GM12891 (cell line): ENCODE measurements at regions not wholly inside any gene's neighbourhood (a gene's known extent, or its start where the extent isn't known, plus 50 kb on each side); places are given as distances from the start of the nearest gene placed in this dataset.
"Not testable (repeated sequence)": the region's sequence is repeated elsewhere in the genome, so short reads cannot be mapped to it uniquely, and the experiment has no call there.

Source experiments
- DNase-seq: peaks from one replicate; pipeline ENCODE4 v3.0.0; 2011; ENCODE audit warnings: low spot score; ENCODE audit not compliant: insufficient read length
- FAIRE-seq: peaks from 2 replicates; lab custom pipeline; 2011; peaks lifted over from hg19 to GRCh38; lab: Jason Lieb, UNC
- PAX5 ChIP-seq: IDR thresholded peaks from 2 replicates; pipeline ENCODE4 v1.6.1; 2011; ENCODE audit warnings: low read length, moderate library complexity, mild to moderate bottlenecking; ENCODE audit not compliant: insufficient read depth, severe bottlenecking
- POLR2A ChIP-seq: IDR thresholded peaks from 2 replicates; pipeline ENCODE4 v1.6.1; 2011; ENCODE audit warnings: low read depth, low read length, control low read depth
- POLR2AphosphoS5 ChIP-seq: IDR thresholded peaks from 2 replicates; pipeline ENCODE4 v1.6.1; 2011; ENCODE audit warnings: low read depth, low read length, control low read depth
- POU2F2 ChIP-seq: IDR thresholded peaks from 2 replicates; pipeline ENCODE4 v1.6.1; 2011; ENCODE audit warnings: low read depth, mild to moderate bottlenecking, control low read depth, low read length, moderate library complexity
- SPI1 ChIP-seq: IDR thresholded peaks from 2 replicates; pipeline ENCODE4 v1.6.1; 2011; ENCODE audit warnings: low read depth, low read length, control low read depth
- TAF1 ChIP-seq: IDR thresholded peaks from 2 replicates; pipeline ENCODE4 v1.6.1; 2011; ENCODE audit warnings: low read depth, low read length, control low read depth

- no peak for DNase-seq
- FAIRE-seq, result no peak
- TF ChIP-seq TAF1 (no peak), POLR2A (no peak), POU2F2 (no peak), SPI1 (no peak), PAX5 (no peak), POLR2AphosphoS5 (no peak)
Measured at GRCh38 chr5:91490316-91490715, 107.2 kb upstream of the ARRDC3 start.

GRCh38 chr5:91487420-91487819 is 104.3 kb upstream of the ARRDC3 start:
- FAIRE-seq (no peak), DNase-seq (no peak)
- no peak for TF ChIP-seq TAF1
- no peak for TF ChIP-seq POLR2A
- TF ChIP-seq POU2F2, result no peak
- no peak for TF ChIP-seq PAX5
- TF ChIP-seq SPI1, result no peak
- no peak for TF ChIP-seq POLR2AphosphoS5

GRCh38 chr5:91486638-91487037 is 103.5 kb upstream of the ARRDC3 start:
- no peak for TF ChIP-seq POU2F2
- TF ChIP-seq POLR2A, result no peak
- no peak for TF ChIP-seq SPI1
- no peak for TF ChIP-seq POLR2AphosphoS5
- FAIRE-seq, result no peak

GRCh38 chr5:91484662-91485061 is 101.5 kb upstream of the ARRDC3 start:
- FAIRE-seq (no peak), DNase-seq (no peak)
- TF ChIP-seq POLR2A, result no peak
- TF ChIP-seq SPI1, result no peak
- no peak for TF ChIP-seq POU2F2
- TF ChIP-seq TAF1, result no peak

More at GRCh38 chr5:91486638-91487037, 103.5 kb upstream of the ARRDC3 start:
- DNase-seq, result no peak

- not testable (repeated sequence) for FAIRE-seq, DNase-seq
Measured at GRCh38 chr5:91479376-91479775, 96.3 kb upstream of the ARRDC3 start.

- TF ChIP-seq SPI1 (no peak), POLR2AphosphoS5 (no peak), TAF1 (no peak), PAX5 (no peak), POU2F2 (no peak), POLR2A (no peak)
- no peak for FAIRE-seq
Measured at GRCh38 chr5:91478096-91478495, 95.0 kb upstream of the ARRDC3 start.

GRCh38 chr5:91477408-91477807 is 94.3 kb upstream of the ARRDC3 start:
- DNase-seq (no peak), FAIRE-seq (no peak)
- no peak for TF ChIP-seq TAF1
- no peak for TF ChIP-seq POU2F2
- TF ChIP-seq POLR2AphosphoS5, result no peak
- no peak for TF ChIP-seq SPI1
- no peak for TF ChIP-seq PAX5
- no peak for TF ChIP-seq POLR2A

More at GRCh38 chr5:91478096-91478495, 95.0 kb upstream of the ARRDC3 start:
- no peak for DNase-seq

- no peak for FAIRE-seq
Measured at GRCh38 chr5:91474201-91474600, 91.1 kb upstream of the ARRDC3 start.

GRCh38 chr5:91472631-91473030 is 89.5 kb upstream of the ARRDC3 start:
- TF ChIP-seq POU2F2 (no peak), TAF1 (no peak), PAX5 (no peak), POLR2A (no peak), SPI1 (no peak), POLR2AphosphoS5 (no peak)
- no peak for DNase-seq
- FAIRE-seq, result no peak

More at GRCh38 chr5:91474201-91474600, 91.1 kb upstream of the ARRDC3 start:
- DNase-seq, result no peak
- TF ChIP-seq POU2F2 (no peak), PAX5 (no peak), SPI1 (no peak), POLR2A (no peak), TAF1 (no peak)

- FAIRE-seq (no peak), DNase-seq (no peak)
- TF ChIP-seq PAX5, result no peak
- TF ChIP-seq POU2F2, result no peak
- TF ChIP-seq SPI1, result no peak
- TF ChIP-seq POLR2A, result no peak
- TF ChIP-seq TAF1, result no peak
- TF ChIP-seq POLR2AphosphoS5, result no peak
Measured at GRCh38 chr5:91469517-91470165, 86.5 kb upstream of the ARRDC3 start.
